ENCODE measurements at regions not wholly inside any gene's neighbourhood (a gene's known extent, or its start where the extent isn't known, plus 50 kb on each side); places are given as distances from the start of the nearest gene placed in this dataset.

GRCh38 chr16:10305912-10306311 lies 79.9 kb upstream of the ATF7IP2 start:
- no peaks in the 10 kb centered on the region for H3K4me1 ChIP-seq (ENCODE audit: control insufficient read depth in 5 of 5, insufficient read depth in 5 of 5, low read length in 5 of 5)
- no peak overlapping the region for H3K4me3 ChIP-seq
- TF ChIP-seq CTCF (IDR thresholded peaks at IDR 0.05; ENCODE audit: control extremely low read depth, extremely low read depth): no peak

DNA sequence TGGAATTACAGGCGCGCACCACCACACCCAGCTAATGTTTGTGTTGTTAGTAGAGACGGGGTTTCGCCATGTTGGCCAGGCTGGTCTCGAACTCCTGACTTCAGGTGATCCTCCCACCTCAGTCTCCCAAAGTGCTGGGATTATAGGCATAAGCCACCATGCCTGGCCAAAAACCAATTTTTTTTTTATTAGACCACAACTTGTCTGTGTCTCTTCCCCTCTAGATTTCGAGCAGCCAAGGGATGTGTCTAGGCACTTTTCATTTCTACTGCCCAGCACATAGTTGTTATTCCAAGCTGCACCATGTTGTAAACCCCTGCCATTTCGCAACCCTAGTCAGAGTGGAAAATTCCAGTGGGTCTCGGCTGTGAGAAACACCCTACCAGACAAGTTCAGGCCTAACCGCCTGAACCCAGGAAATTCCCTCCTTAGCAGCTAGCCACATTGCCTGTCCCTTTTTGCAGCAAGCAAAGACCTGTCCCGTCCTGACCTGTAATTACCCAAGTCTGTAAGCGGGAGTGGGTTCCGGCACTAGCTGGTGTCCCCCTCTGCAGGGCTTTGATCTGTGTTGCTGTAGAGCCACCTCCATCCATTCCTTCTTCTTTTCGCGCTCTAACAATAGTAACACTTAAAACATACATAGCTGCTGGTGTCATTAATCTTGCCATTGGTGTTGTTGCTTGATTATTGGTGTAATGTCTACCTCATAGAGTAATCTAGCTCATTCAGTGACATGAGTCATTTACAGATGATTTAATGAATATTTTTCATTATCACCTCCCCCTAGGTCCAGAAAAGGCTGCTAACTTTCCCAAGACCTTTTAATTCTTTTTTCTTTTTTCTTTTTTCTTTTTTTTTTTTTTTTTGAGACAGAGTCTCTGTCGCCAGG lies 77.3 kb upstream of the ATF7IP2 start:
- ATAC-seq (ENCODE audit: insufficient read depth, low FRiP score) (no peak), DNase-seq (no peak)
- 76 to 83% methylated on average over 15 of the region's 15 CpGs for WGBS, 2 donors
- Histone ChIP-seq H3K9me3 (ENCODE audit: control insufficient read depth in 4 of 4, insufficient read depth in 3 of 4, low read length in 3 of 4) (no peaks in the 10 kb centered on the region), H3K4me3 (no peak overlapping the region), H3K27me3 (ENCODE audit: control insufficient read depth in 3 of 3, insufficient read depth in 3 of 3, low read length in 2 of 3) (no peaks in the 10 kb centered on the region), H3K4me1 (ENCODE audit: control insufficient read depth in 5 of 5, insufficient read depth in 5 of 5, low read length in 5 of 5) (no peaks in the 10 kb centered on the region), H3K36me3 (ENCODE audit: control insufficient read depth in 4 of 4, insufficient read depth in 4 of 4, low read length in 4 of 4) (no peaks in the 10 kb centered on the region), H3K27ac (ENCODE audit: low read depth in 1 of 2, low read length in 1 of 2) (no peak overlapping the region), H3K9ac (ENCODE audit: insufficient read depth in 1 of 2, low read length in 2 of 2) (no peak overlapping the region)
- TF ChIP-seq CTCF (IDR thresholded peaks at IDR 0.05; ENCODE audit: control extremely low read depth, extremely low read depth): no peak

More at GRCh38 chr16:10305912-10306311, 79.9 kb upstream of the ATF7IP2 start:
- ATAC-seq (ENCODE audit: insufficient read depth, low FRiP score) (no peak), DNase-seq (no peak)
- H3K27me3 ChIP-seq (ENCODE audit: control insufficient read depth in 3 of 3, insufficient read depth in 3 of 3, low read length in 2 of 3): no peaks in the 10 kb centered on the region
- H3K9me3 ChIP-seq (ENCODE audit: control insufficient read depth in 4 of 4, insufficient read depth in 3 of 4, low read length in 3 of 4): no peaks in the 10 kb centered on the region
- no peak overlapping the region for H3K9ac ChIP-seq (ENCODE audit: insufficient read depth in 1 of 2, low read length in 2 of 2)
- WGBS, 2 donors: 82% methylated on average over 4 of the region's 4 CpGs
- H3K27ac ChIP-seq (ENCODE audit: low read depth in 1 of 2, low read length in 1 of 2): no peak overlapping the region
- H3K36me3 ChIP-seq (ENCODE audit: control insufficient read depth in 4 of 4, insufficient read depth in 4 of 4, low read length in 4 of 4): no peaks in the 10 kb centered on the region

- no peak overlapping the region for H3K27ac ChIP-seq (ENCODE audit: low read depth in 1 of 2, low read length in 1 of 2)
- no peaks in the 10 kb centered on the region for H3K4me1 ChIP-seq (ENCODE audit: control insufficient read depth in 5 of 5, insufficient read depth in 5 of 5, low read length in 5 of 5)
- 81 to 82% methylated on average over 11 of the region's 11 CpGs for WGBS, 2 donors
- no peak overlapping the region for H3K9ac ChIP-seq (ENCODE audit: insufficient read depth in 1 of 2, low read length in 2 of 2)
- no peaks in the 10 kb centered on the region for H3K27me3 ChIP-seq (ENCODE audit: control insufficient read depth in 3 of 3, insufficient read depth in 3 of 3, low read length in 2 of 3)
- no peak overlapping the region for H3K4me3 ChIP-seq
- no peak for DNase-seq
- no peaks in the 10 kb centered on the region for H3K36me3 ChIP-seq (ENCODE audit: control insufficient read depth in 4 of 4, insufficient read depth in 4 of 4, low read length in 4 of 4)
- no peaks in the 10 kb centered on the region for H3K9me3 ChIP-seq (ENCODE audit: control insufficient read depth in 4 of 4, insufficient read depth in 3 of 4, low read length in 3 of 4)
- no peak for ATAC-seq (ENCODE audit: insufficient read depth, low FRiP score)
- no peak for TF ChIP-seq CTCF (IDR thresholded peaks at IDR 0.05; ENCODE audit: control extremely low read depth, extremely low read depth)
These were observed 76.5 kb upstream of the ATF7IP2 start for GRCh38 chr16:10309271-10309932.
